Type B pancreatic cell (in vitro differentiated cells): ENCODE measurements at regions not wholly inside any gene's neighbourhood (a gene's known extent, or its start where the extent isn't known, plus 50 kb on each side); places are given as distances from the start of the nearest gene placed in this dataset.

Experiments
- DNase-seq: peaks from one replicate; pipeline ENCODE4 v3.0.0; 2021; ENCODE audit warnings: mixed read lengths; ENCODE audit not compliant: unreplicated experiment; ENCODE audit errors: extremely low spot score
- H3K27ac Mint-ChIP-seq: 2 replicates; pipeline ENCODE4 v1.8.0; 2021; ENCODE audit warnings: mild to moderate bottlenecking, mixed read lengths
- H3K27me3 Mint-ChIP-seq: 2 replicates; pipeline ENCODE4 v1.8.0; 2021; ENCODE audit warnings: mixed read lengths
- H3K36me3 Mint-ChIP-seq: 2 replicates; pipeline ENCODE4 v1.8.0; 2021; ENCODE audit warnings: mixed read lengths
- H3K4me1 Mint-ChIP-seq: one replicate; pipeline ENCODE4 v1.8.0; 2021; ENCODE audit warnings: mixed read lengths; ENCODE audit not compliant: unreplicated experiment
- H3K4me3 Mint-ChIP-seq: 2 replicates; pipeline ENCODE4 v1.8.0; 2021; ENCODE audit warnings: mild to moderate bottlenecking, mixed read lengths
- H3K9me3 Mint-ChIP-seq: 2 replicates; pipeline ENCODE4 v1.8.0; 2021; ENCODE audit warnings: mixed read lengths
- TF ChIP-seq, protein P1 (sequence below): fragments of 200-600 bp; sonication (generic); conservative IDR thresholded peaks from 2 replicates; pipeline ENCODE4 v1.5.0; 2021; ENCODE audit warnings: antibody characterized with exemption, mild to moderate bottlenecking

DNA sequence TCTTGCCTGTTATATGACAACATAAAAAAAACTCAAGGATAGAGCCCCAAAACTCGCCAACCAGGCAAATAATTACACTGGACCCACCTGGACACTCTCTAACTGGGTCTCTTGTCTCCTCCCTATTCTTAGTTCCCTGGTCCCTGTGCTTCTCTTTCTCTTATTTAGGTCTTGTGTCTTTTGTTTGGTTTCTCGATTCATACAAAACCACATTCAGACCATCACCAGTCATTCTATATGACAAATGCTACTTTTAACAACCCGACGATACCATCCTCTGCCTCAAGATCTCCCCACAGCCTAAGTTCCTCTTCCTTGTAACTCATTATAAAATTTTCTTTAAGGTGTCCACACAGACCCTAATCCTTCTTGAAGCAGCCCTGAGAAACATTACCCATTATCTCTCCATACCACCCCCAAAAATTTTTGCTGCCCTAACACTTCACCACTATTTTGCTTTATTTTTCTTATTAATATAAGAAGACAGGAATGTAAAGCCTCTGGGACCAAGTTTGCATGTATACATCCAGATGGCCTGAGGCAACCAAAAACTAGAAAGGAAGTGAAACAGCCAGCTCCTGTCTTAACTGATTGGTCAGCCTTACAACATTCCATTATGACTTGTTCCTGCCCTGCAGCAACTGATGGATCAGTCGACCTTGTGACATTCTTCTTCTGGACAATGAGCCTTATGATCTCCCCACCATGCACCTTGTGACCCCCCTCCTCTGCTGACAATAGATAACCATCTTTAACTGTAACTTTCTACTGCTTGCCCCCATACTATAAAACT, 638.2 kb downstream of the AMY1C start:
- Mint-ChIP-seq H3K9me3 (no peaks in the 10 kb centered on the region), H3K27ac (no peak overlapping the region), H3K27me3 (no peaks in the 10 kb centered on the region), H3K36me3 (no peaks in the 10 kb centered on the region), H3K4me1 (no peaks in the 10 kb centered on the region), H3K4me3 (no peak overlapping the region)
- no peak for DNase-seq
- TF ChIP-seq, protein P1, sequence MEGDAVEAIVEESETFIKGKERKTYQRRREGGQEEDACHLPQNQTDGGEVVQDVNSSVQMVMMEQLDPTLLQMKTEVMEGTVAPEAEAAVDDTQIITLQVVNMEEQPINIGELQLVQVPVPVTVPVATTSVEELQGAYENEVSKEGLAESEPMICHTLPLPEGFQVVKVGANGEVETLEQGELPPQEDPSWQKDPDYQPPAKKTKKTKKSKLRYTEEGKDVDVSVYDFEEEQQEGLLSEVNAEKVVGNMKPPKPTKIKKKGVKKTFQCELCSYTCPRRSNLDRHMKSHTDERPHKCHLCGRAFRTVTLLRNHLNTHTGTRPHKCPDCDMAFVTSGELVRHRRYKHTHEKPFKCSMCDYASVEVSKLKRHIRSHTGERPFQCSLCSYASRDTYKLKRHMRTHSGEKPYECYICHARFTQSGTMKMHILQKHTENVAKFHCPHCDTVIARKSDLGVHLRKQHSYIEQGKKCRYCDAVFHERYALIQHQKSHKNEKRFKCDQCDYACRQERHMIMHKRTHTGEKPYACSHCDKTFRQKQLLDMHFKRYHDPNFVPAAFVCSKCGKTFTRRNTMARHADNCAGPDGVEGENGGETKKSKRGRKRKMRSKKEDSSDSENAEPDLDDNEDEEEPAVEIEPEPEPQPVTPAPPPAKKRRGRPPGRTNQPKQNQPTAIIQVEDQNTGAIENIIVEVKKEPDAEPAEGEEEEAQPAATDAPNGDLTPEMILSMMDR, result no peak

DNA sequence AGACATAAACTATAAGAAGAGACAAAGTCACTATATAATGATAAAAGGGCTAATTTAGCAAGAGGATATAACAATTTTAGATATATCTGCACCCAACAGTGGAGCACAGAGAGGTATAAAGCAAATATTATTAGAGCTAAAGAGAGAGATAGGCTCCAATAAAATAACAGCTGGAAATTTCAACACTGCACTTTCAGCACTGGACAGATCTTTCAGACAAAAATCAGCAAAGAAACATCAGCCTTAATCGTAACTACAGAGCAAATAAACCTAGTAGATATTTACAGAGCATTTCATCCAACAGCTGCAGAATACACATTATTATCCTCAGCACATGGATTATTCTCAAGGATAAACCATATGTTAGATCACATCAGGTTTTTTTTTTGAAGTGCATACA, 642.9 kb downstream of the AMY1C start:
- no peaks in the 10 kb centered on the region for H3K4me1 Mint-ChIP-seq
- no peak overlapping the region for H3K27ac Mint-ChIP-seq
- H3K36me3 Mint-ChIP-seq, result no peaks in the 10 kb centered on the region
- H3K4me3 Mint-ChIP-seq, result no peak overlapping the region
- no peaks in the 10 kb centered on the region for H3K27me3 Mint-ChIP-seq
- no peak for DNase-seq
- TF ChIP-seq, protein P1, result no peak
- no peaks in the 10 kb centered on the region for H3K9me3 Mint-ChIP-seq

DNA sequence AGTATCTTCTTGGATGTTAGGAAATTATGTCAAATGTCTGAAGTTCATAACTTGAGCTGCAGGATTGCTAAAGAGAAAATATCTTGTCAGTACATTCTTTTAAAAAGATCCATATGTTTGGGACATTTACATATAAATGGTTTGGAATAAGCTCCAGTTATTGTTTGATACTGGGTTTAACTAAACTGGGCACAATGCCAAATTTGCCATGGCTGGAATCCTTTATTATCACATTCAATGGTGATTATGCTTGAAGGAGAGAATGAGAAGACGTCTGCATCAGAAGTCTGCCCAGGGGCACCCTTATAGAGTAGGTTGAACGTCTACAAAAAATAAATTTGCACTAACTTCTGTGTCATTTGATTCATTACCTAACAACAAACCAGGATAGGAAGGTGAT, 652.5 kb downstream of the AMY1C start:
- TF ChIP-seq, protein P1, result no peak
- DNase-seq, result no peak
- Mint-ChIP-seq H3K4me1 (peaks cover 5% of the 10 kb centered on the region), H3K27me3 (no peaks in the 10 kb centered on the region), H3K27ac (no peak overlapping the region), H3K4me3 (no peak overlapping the region), H3K36me3 (no peaks in the 10 kb centered on the region), H3K9me3 (no peaks in the 10 kb centered on the region)

DNA sequence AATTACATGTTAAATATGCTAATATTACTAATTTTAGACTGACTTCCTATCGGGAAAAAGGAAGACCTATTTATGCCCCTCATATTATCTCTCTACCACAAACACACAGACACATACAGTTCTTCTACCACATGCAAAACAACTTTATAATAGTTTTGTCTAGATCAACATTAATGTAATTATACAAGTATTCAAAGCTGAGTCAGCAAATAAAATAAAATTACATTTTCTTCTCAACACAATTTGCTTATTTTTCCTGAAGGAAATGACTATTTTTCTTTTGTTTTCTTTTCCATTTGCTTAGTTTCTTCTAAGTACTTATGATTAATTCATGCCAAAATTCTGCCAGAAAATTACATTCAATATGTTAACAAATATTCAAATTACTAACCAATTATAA, 654.2 kb downstream of the AMY1C start:
- TF ChIP-seq, protein P1, result no peak
- Mint-ChIP-seq H3K4me1 (peaks cover 5% of the 10 kb centered on the region), H3K4me3 (no peak overlapping the region), H3K36me3 (no peaks in the 10 kb centered on the region), H3K27me3 (no peaks in the 10 kb centered on the region), H3K9me3 (no peaks in the 10 kb centered on the region), H3K27ac (no peak overlapping the region)
- no peak for DNase-seq

DNA sequence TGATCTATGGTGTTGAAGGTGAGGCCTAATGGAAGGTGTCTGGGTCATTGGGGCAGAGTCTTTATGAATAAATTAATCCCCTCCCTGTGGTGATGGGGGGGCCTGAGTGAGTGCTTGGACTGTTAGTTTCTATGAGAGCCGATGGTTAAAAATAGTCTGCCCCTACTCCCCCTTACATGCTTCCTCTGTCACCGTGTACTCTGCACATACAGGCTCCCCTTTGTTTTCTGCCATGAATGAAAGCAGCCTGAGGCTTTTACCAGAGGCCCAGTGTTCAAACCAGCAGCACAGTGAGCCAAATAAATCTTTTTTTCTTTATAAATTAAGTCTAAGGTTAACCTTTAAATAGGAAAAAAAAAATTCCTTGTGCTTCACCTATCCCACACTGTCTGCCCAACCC, 657.0 kb downstream of the AMY1C start:
- DNase-seq, result no peak
- Mint-ChIP-seq H3K27me3 (no peaks in the 10 kb centered on the region), H3K36me3 (no peaks in the 10 kb centered on the region), H3K4me3 (no peak overlapping the region), H3K9me3 (no peaks in the 10 kb centered on the region), H3K4me1 (peaks cover 5% of the 10 kb centered on the region), H3K27ac (no peak overlapping the region)
- TF ChIP-seq, protein P1, result no peak
